ENCODE measurements at regions not wholly inside any gene's neighbourhood (a gene's known extent, or its start where the extent isn't known, plus 50 kb on each side); places are given as distances from the start of the nearest gene placed in this dataset.

DNA sequence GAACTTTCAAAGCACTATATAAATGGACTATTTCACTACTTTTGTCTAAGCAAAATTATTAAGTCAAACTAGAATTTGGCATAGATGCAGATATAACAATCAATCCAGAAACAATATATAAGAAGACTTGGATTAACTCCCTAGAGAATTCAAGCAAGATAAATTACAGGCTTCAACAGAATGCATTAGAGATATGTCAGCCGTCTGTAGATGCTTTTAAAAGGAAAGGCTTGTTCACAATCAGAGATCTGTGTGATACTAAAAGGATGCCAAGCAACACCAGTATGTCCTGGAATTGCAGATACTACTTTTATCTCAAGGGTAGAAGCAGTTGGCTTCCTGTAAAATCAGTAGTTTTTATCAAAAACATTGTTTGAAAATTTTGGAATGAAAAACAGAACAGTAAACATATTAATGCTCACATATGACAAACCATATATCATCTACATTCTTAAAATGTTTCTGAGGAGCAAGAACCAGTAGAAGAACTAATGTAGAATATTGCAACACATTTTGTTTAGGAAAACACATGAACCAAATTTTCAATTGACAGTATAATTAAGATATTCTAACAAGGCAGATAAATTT is 947.9 kb upstream of the LRRN3 start:
- no peak for DNase-seq (ENCODE audit: low spot score)

DNA sequence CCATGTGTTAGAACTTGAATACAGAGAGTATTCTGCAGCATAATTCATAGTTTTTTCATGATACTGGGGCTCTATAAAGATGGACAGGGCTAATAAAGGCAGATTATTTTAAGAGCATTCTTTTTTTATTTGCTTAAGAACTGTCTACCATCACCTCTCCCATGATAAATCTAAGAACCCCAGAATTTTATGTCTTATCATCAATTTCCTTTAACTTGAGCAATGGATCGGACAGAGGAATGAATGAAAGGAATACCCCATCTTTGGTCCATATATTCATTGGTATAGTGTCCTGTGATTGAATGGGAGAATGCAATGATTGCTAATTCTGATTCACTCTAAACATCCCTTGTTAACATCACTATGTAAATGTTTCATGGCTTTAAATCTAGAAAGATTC is 946.3 kb upstream of the LRRN3 start:
- no peak for DNase-seq (ENCODE audit: low spot score)

DNA sequence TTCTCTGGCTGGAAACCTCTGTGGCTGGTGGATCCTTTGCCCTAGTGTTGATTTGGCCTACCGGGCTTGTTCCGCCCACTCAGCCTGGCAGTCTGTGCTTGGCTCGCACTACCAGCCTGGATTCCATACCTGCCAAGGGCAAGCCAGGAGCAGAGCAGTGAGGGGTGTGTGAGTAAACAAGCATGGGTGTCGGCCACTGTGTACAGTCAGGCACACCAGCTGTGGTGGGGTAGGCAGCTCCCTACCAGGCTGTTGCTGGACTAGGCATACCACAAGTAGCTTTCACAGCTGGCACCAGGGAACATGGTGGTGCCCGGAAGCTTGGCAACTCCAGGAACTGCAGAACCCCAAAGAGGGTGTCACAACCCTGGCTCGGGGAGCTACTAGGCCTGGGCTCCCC is 942.9 kb upstream of the LRRN3 start:
- DNase-seq (ENCODE audit: low spot score), result no peak

- no peak for DNase-seq (ENCODE audit: low spot score)
Observed at GRCh38 chr7:110153222-110153621, 937.7 kb upstream of the LRRN3 start.

DNA sequence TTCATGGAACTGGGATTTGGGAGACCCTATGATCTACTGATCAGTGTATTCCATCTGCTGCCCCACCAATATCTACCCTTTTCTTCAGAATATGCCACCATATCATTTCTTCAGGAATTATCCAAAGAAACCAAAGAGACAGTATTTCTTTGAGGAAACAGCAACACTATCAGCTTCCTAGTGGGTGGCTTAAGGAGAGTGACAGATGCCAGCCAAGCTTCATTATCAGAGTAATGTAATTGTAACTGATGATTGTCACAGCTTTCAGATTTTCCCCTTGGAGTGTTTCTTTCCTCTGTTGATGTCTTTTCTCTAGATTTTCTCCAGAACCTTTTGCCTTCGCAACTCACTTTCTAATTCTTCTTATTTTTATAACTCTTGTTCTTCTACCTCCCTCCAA is 934.4 kb upstream of the LRRN3 start:
- DNase-seq (ENCODE audit: low spot score), result no peak

DNA sequence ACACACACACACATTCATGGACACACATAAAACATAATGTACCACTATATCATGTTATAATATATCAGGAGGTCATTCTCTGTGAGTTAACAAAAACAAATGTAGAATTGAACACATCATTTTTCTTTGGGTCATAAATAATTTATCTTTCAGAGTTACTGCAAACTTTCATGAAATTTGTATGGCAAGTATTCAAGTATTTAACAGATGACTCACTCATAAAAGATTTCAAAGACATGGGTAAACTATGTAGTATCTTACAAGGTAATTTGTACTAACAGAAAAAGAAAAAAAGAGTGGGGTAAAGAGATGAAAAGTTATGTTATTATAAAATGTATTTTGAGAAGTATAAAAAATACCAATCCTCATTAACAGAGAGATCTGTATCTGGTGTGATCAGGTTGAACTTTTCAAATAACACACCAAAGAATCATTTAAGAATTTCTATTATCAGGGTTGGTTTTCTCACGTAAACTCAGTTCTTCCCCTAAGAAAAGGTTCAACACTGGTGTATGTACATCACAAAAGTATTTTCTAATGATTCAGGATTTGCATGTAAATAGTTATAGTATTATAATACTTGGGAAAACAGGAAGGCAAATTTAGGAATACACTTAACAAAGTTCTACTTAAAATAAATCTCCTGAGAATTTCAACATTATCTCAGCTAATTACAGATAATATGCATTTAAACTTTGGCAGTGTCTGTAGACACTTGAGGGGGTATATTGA is 933.1 kb upstream of the LRRN3 start:
- no peak for DNase-seq (ENCODE audit: low spot score)

GRCh38 chr7:110168010-110168409 is 922.9 kb upstream of the LRRN3 start:
- DNase-seq (ENCODE audit: low spot score), result no peak

DNA sequence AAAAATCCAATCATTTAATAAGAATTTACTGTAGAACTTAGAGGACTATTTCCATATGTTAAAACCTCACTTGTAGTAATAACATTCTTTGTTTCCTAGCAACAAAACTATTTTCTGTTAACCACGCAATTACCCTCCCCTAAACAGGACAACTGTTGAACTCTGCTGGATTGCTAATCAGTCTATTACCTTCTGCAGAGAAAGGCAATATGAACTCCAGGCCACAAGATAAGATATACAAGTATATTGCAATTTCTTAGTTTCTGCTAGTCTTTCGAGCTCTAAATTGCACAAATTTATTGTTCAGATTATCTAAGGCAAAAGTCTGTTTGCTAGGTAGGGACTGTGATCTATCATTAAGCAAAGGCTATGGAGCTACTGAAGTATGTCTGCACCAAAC is 920.1 kb upstream of the LRRN3 start:
- DNase-seq (ENCODE audit: low spot score), result no peak

DNA sequence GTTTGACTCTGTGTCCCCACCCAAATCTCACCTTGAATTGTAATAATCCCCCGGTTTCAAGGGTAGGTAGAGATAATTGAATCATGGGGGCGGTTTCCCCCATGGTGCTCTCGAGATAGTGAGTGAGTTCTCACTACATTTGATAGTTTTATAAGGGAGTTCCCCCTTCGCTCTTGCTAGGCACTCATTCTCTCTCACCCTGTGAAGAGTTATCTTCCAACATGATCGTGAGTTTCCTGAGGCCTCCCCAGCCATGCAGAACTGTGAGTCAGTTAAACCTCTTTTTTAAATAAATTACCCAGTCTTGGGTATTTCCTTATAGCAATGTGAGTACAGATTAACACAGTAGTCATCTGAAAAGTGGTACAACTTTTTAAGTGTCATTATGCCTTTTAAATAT is 913.5 kb upstream of the LRRN3 start:
- no peak for DNase-seq (ENCODE audit: low spot score)

GRCh38 chr7:110179037-110179436 is 911.9 kb upstream of the LRRN3 start:
- DNase-seq (ENCODE audit: low spot score), result no peak

DNA sequence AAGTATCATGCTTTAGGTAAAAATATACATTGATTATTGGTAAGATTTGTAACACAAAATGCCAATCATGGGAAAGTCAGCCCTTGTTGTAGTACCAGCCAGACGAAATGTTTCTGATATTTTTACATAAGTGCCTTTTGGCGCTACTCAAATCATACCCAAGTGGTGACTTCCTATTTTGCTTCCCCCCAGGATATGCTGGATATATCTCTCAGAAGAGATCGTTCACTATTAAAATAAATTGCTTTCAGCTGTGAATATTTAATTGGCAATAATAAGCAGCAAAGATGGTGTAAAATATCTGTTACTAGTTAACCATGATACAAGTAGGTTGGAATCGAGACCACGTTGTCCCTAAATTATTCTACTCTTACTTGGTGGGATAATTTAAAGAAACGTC is 909.2 kb upstream of the LRRN3 start:
- no peak for DNase-seq (ENCODE audit: low spot score)

- no peak for DNase-seq (ENCODE audit: low spot score)
Observed at GRCh38 chr7:110186334-110186733, 904.6 kb upstream of the LRRN3 start.

DNA sequence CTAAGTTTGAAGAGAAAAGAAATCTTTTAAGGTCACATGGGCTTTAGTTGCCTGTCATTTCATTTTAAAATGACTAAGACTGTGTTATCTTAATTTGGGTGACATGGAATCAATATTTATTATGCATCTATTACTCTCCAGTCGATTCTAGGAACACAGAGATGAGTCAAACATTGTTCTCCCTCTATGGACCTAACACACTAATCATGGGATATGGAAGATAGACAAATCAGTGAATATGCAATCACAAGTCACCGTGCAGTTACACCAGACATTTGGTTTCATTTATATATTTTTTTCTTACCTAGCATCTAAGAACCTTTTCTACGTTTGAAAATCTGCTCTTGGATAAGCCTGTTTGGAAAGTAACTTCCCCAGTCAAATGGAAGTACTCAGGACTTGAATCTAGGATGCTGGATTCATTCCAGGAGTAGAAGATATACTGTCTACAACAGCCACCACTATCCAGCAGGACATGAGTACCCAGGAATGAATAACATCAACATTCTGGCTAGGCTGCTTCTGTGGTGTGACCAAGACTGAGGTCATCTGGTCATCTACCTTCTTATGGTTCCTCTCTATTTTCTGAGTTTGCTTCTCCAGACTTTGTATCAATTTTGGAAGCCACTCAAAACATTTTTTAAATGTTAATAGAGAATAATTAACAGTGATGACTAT is 902.9 kb upstream of the LRRN3 start:
- DNase-seq (ENCODE audit: low spot score), result no peak

GRCh38 chr7:110204527-110204926 is 886.4 kb upstream of the LRRN3 start:
- DNase-seq (ENCODE audit: low spot score), result no peak

GRCh38 chr7:110205899-110206298 is 885.0 kb upstream of the LRRN3 start:
- DNase-seq (ENCODE audit: low spot score), result no peak

DNA sequence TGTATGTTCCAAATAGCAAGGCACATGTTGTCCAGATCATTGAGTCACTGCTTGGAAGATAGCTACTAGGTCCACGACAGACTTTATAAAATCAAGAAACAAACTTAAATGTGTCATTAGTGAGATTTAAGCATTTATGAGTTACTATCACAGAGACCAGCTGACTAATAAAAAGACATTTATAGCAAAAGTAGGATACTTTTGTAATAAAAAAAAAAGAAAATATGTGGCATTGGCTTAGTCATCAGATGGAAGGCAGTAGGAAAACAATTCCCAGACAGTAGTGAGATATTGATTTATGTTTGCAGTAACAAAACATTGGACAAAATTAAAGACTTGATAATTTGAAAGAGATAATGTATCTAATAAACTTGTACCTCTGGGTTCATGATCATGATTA is 881.0 kb upstream of the LRRN3 start:
- DNase-seq (ENCODE audit: low spot score), result no peak

- no peak for DNase-seq (ENCODE audit: low spot score)
Observed at GRCh38 chr7:110210941-110211608, 879.9 kb upstream of the LRRN3 start.

DNA sequence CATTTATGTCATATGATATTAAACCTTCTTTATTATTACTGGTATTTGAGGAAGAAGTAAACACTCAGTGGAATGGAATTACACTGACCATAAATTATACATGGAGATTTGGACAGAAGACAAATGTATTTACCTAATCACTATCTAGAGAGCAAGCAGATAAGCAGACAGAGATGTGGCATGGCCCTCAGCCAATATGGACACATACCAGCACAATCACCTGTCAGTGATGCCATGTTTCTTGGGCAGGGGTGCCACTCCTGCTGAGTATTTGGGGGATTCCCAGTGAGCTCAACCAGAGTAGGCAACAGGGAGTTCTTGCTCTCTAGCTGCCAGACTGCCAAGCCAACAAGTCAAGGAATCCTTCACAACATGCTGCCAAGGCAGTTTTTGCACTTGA is 866.3 kb upstream of the LRRN3 start:
- peak; percentile 20 for DNase-seq (ENCODE audit: low spot score)

GRCh38 chr7:110246118-110246517 is 844.8 kb upstream of the LRRN3 start:
- no peak for DNase-seq (ENCODE audit: low spot score)

DNA sequence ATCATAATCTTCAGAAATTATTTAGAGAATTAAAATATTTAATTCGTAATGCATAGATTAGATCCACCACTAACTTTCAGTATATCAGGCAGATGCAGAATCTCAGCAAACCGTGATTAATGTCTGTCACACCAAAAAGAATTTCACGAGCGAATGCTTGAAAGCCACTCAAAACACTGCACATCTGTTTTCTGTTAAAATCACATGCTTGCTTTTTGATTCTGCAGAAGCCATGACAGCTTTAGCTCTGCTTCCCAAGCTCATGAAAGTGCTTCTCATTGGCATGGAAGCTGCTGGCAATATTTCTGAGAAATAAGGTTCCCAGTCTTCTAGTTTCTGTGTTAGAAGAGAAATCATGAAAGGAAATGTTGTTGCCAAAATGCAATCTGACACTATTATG is 837.8 kb upstream of the LRRN3 start:
- no peak for DNase-seq (ENCODE audit: low spot score)

DNA sequence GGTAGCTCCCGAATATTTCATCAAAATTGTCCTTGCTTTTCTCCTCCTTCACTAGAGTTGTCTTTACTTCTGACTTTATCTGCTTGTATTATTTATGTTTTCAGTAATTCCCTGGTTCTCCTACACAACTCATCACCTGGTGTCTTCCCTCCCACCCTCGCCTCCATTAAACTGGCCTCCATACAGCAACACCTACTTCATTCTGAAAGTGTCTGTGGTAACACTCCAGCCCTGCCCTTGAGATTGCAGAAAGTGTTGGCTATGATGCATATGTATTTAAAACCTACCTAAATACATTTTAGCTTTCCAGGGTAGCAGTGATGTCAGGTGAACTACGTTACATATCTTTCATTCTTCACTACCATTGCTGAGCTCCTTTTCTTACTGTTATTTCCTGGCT is 833.3 kb upstream of the LRRN3 start:
- no peak for DNase-seq (ENCODE audit: low spot score)

DNA sequence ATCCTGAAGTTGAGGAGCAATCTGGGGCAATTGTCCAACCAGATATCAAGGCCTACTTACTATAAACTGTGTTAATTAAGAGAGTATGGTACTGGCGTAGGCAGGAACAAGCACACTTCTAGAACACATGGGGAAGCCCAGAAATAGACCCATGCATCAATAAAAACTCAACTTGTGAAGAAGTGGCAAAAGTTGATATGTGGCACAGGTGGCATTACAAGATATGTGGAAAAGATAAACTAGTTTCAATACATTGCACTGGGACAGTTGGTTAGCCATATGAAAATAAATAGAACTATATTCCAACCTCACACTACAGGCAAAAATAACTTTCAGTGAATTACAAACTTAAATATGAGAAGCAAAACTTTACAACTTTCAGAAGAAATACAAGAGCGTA is 828.7 kb upstream of the LRRN3 start:
- no peak for DNase-seq (ENCODE audit: low spot score)

DNA sequence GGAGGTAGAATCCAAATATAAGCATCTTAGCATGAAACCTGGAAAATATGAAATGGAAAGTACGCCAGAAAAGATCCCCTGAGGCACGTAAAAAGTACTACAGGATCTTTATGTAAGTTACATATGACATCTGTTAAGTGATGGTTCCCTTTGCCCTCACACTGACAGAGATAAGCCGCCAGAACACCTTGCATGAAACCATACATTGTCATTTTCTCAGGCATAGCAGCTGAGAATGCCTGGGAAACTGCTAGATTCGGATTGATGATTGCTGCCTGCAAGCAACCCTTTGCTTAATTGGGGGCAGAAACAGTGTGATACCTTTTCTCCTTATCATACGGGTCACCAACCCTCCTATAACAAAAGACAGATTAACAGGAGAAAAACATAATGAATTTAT is 826.6 kb upstream of the LRRN3 start:
- no peak for DNase-seq (ENCODE audit: low spot score)

Data from mucosa of gallbladder (tissue), 1 donor.